ENCODE measurements at regions not wholly inside any gene's neighbourhood (a gene's known extent, or its start where the extent isn't known, plus 50 kb on each side); places are given as distances from the start of the nearest gene placed in this dataset.
"Not testable (repeated sequence)": the region's sequence is repeated elsewhere in the genome, so short reads cannot be mapped to it uniquely, and the experiment has no call there.

DNA sequence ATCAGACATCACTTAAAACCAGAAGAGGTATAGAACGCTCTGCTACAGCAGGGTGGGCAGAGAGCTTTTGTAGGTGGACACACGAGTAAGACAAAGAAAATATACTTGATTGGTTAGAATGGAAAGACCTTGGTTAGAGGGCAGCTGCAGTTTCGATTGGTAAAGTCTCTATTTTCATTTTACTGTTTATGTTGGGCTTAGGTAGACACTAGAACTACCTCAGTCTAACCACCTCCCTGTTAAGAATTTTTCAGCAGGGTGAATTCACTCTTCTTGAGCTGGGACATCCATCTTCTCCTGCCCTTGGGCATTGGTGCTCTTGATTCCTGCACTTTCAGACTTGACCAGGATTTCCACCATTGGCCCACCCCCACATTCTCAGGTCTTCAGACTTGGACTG lies 116.3 kb downstream of the BASP1 start:
- no peak overlapping the region for H3K4me3 ChIP-seq
- no peaks in the 10 kb centered on the region for H3K4me1 ChIP-seq
- intact Hi-C loops (cut with DNase I; ENCODE audit: low total_unique reads) = no loop called here
- H3K9me3 ChIP-seq = no peaks in the 10 kb centered on the region
- WGBS, 2 donors = 82 to 92% methylated on average over 3 of the region's 3 CpGs
- no peaks in the 10 kb centered on the region for H3K27me3 ChIP-seq
- no peak for TF ChIP-seq CTCF (IDR thresholded peaks at IDR 0.05)
- TF ChIP-seq POLR2A (IDR thresholded peaks at IDR 0.05) = no peak
- H3K27ac ChIP-seq = no peak overlapping the region
- no peaks in the 10 kb centered on the region for H3K36me3 ChIP-seq (ENCODE audit: low read depth, missing control alignments)
- no peak for DNase-seq

GRCh38 chr5:17336054-17336453 lies 118.6 kb downstream of the BASP1 start:
- TF ChIP-seq CTCF (IDR thresholded peaks at IDR 0.05) (no peak), POLR2A (IDR thresholded peaks at IDR 0.05) (no peak)

GRCh38 chr5:17336723-17337122 lies 119.3 kb downstream of the BASP1 start:
- H3K27me3 ChIP-seq; H3K9me3 ChIP-seq; DNase-seq; H3K36me3 ChIP-seq (ENCODE audit: low read depth, missing control alignments); H3K4me1 ChIP-seq; H3K4me3 ChIP-seq; H3K27ac ChIP-seq; intact Hi-C loops (cut with DNase I; ENCODE audit: low total_unique reads): not testable (repeated sequence)
- 75 to 81% methylated on average over 3 of the region's 3 CpGs for WGBS, 2 donors

More at GRCh38 chr5:17336054-17336453, 118.6 kb downstream of the BASP1 start:
- 19 to 44% methylated on average over 1 of the region's 1 CpG for WGBS, 2 donors
- no peak for DNase-seq
- no peaks in the 10 kb centered on the region for H3K27me3 ChIP-seq
- intact Hi-C loops (cut with DNase I; ENCODE audit: low total_unique reads) = no loop called here
- H3K36me3 ChIP-seq (ENCODE audit: low read depth, missing control alignments) = no peaks in the 10 kb centered on the region
- no peak overlapping the region for H3K4me3 ChIP-seq
- H3K27ac ChIP-seq = no peak overlapping the region
- H3K9me3 ChIP-seq = no peaks in the 10 kb centered on the region
- H3K4me1 ChIP-seq = no peaks in the 10 kb centered on the region

- Histone ChIP-seq H3K4me1 (no peaks in the 10 kb centered on the region), H3K27me3 (no peaks in the 10 kb centered on the region), H3K27ac (no peak overlapping the region), H3K36me3 (ENCODE audit: low read depth, missing control alignments) (no peaks in the 10 kb centered on the region), H3K4me3 (no peak overlapping the region), H3K9me3 (no peaks in the 10 kb centered on the region)
- no peak for DNase-seq
- 88 to 93% methylated on average over 1 of the region's 1 CpG for WGBS, 2 donors
- intact Hi-C loops (cut with DNase I; ENCODE audit: low total_unique reads) = no loop called here
- no peak for TF ChIP-seq POLR2A (IDR thresholded peaks at IDR 0.05)
- no peak for TF ChIP-seq CTCF (IDR thresholded peaks at IDR 0.05)
Observed at GRCh38 chr5:17339841-17340240, 122.4 kb downstream of the BASP1 start.

DNA sequence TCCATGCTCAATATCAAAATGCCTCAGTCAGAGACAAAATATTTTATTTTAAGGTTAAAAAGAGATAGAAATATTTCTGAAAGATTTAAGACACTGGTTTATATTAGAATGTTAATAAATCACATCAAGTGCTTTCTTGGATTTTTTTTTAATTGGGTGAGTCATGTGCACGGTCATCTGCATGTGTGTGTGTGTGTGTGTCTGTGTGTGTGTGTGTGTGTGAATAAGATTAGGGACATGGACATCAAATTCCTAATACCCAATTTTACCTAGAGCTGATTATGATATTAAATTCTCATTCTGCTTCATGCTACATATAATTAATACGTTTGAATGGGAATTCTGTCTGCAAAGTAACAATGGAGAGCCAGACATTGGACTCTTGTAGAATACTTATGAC lies 122.9 kb downstream of the BASP1 start:
- Histone ChIP-seq H3K27ac (no peak overlapping the region), H3K36me3 (ENCODE audit: low read depth, missing control alignments) (no peaks in the 10 kb centered on the region), H3K27me3 (no peaks in the 10 kb centered on the region), H3K4me1 (no peaks in the 10 kb centered on the region), H3K9me3 (no peaks in the 10 kb centered on the region), H3K4me3 (no peak overlapping the region)
- DNase-seq = no peak
- 37 to 45% methylated on average over 2 of the region's 2 CpGs for WGBS, 2 donors
- TF ChIP-seq CTCF (IDR thresholded peaks at IDR 0.05) (no peak), POLR2A (IDR thresholded peaks at IDR 0.05) (no peak)
- intact Hi-C loops (cut with DNase I; ENCODE audit: low total_unique reads) = no loop called here

Data from testis (tissue), 2 donors.